Activated CD4-positive, CD25-positive, alpha-beta regulatory T cell (primary cell): ENCODE measurements at regions not wholly inside any gene's neighbourhood (a gene's known extent, or its start where the extent isn't known, plus 50 kb on each side); places are given as distances from the start of the nearest gene placed in this dataset.
"Not testable (repeated sequence)": the region's sequence is repeated elsewhere in the genome, so short reads cannot be mapped to it uniquely, and the experiment has no call there.

Experiments
- DNase-seq, 4 experiments: peaks; one replicate each; lab custom pipeline; 2025; lab: John Stamatoyannopoulos, UW

DNA sequence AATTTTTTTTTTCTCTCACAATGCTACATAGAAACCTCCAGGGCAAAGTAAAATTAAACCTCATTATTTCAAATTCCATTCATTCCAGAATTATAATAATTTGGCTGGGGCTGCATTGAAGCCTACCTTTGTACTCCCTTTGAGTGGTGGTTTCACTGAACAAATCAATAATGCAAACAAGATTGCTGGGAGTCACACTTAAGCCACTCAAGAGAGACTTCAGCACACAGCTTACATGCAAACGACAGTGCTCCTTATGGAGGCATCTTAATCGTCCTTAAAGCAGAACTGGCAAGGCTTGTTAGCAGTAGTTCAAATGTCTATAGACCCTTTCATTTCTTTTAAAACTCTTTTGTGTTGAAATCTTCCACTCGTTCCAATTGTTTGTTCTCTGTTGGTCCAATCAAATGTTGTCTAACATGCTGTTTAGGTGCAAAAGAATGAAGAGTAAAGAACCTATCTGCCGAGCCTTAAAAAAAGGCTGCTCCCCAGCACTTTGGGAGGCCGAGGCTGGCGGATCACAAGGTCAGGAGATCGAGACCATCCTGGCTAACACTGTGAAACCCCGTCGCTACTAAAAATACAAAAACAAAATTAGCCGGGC is 294.9 kb downstream of the FGFR2 start:
- no peak for DNase-seq

DNA sequence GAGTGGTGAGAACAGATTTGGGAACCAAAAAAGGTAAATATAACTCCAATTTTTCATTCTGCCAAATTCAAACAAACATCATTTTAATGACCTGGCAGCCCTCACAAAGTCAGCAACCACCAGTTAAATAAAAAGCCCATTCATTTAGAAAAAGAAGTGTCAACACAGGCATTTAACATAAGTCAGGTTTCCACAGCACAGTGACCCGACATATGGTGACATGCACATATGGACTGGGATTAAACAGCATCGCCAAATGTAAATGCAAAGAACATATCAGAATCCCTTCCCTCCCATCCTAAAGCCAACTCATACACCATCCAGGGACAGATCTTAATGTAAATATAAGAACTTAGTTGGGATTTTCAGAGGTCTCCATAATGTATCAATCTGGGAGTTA is 293.2 kb downstream of the FGFR2 start:
- no peak for DNase-seq

DNA sequence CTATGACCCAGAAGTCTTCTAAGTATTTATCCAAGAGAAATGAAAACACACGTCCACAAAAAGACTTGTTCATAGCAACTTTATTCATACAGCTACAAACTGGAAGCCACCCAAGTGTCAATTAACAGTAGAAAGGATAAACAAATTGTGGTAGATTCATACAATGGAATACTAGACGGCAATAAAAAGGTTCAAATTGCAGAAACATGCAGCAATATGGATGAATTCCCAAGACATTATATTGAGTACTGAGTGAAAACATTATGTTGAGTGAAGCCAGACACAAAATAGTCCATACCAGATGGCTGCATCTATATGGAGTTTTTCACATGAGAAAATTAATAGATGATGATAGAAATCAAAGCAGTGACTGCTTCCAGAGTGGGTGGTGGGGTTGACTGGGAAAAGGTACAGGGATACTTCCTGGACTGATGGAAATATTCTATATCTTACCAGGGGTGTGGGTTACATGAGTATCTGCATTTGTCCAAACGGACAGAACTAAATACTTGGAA is 292.0 kb downstream of the FGFR2 start:
- no peak for DNase-seq

DNA sequence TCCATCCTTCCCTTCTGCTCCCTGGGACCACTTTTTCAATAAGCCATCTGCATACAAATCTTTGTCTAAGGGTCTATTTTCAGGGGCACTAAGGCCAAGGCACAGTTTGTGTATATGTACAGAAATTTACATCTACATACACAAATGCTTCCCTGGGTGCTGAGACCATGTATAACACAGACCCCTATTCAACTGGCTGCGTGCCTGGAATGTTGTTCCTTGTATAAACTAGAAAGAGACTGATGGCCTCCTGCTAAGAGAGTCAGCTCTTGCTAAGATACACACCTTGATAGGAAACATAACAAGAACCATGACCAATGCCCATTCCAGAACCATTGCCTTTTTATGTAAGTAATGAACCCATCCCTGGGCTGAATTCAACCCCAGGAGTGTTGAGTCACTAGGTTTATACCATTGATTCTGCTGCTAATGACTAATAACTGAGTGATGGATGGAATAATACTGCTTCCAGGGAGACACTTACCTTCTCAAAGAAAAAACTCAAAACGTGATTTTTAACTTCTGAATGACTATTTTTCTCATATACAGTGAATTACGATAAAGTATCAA is 290.7 kb downstream of the FGFR2 start:
- no peak for DNase-seq

DNA sequence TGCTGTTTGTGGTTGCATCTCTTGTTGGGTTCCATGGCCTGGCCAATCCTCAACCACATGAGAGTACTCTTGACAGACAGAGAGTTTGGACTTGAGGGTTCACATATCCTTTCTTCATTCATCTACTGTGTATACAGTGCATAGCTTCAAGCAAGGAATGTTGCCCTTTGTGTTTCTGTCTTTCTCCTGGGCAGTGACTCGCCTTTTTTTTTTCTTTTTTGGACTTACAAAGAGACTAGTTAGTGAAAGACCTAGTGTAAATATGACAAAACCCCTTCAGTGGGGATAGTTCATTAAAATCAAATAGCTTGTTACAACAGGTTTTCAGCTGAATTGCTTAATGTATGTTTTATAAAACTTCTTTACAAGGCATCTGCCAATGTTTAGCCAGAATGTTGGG is 290.2 kb downstream of the FGFR2 start:
- DNase-seq: no peak

DNA sequence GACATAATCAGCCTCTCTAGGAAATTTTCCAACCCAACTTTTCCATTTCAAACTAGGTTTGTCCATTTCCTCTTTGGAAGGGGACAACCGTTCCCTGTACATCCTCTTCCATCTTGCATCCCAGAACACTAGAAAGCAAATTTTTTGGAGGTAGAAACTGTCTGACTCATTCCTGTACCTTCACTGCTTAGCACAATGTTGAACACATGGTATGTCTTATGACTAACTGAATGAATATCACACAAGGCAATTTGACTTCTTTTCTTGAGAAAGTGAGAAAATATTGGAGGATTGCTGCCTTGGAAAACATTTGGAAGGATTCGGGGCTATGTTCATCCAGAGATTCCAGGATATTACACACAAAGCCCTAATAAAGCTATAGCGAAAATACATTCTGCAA is 289.1 kb downstream of the FGFR2 start:
- DNase-seq: no peak

DNA sequence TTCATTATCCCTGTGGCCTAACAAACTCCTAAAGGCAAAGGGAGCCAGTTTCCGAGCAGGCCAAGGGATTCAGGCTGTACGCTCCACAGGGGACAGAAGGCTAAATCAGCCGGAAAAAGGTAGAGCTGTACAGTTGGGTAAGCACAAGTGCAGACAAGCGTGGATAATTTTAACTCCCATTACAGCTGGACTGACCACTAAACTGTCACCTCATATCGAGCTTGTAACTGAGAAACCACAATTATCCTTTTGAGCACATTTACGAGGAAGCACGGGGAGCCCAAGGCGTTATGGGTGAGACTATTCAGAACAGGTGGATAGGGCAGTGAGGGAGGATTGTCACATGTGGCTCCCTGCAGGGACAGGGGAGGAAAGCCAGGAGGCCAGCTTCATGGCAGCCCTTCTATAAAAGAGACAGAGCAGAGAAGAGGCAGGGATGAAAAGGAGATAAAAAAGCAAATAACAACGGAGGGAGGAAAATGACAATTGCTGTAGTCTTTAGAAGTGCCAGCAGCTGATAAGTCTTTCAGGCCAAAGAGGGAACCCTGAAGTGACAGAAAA is 288.0 kb downstream of the FGFR2 start:
- DNase-seq: no peak

DNA sequence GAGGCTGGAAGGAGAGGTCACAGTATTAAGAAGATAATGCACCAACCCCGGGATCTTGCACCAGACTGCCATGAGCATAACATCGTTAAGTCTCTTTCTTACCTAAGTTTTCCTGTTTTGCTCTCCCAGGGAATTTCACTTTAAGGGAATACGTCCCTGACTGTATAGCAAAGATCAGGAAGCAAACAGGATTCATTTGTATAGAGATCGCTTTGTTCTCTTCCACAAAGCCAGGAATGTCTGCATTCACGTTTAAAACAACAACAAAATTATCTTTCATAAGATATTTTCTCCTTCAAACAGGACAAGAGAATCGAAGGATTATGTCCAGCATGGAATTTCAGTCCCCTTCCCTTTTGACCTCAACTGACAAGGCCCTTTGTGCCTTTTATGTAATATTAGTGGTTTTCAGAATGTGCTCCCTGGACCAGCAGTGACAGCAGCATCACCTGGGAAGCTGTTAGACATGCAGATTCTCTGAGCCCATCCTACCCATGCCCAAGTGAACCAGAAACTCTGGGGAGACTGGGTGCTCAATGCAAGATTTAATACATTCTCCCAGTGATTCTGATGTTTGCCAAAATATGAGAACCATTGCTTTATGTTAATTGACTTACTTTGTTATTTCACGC is 286.3 kb downstream of the FGFR2 start:
- DNase-seq: no peak

DNA sequence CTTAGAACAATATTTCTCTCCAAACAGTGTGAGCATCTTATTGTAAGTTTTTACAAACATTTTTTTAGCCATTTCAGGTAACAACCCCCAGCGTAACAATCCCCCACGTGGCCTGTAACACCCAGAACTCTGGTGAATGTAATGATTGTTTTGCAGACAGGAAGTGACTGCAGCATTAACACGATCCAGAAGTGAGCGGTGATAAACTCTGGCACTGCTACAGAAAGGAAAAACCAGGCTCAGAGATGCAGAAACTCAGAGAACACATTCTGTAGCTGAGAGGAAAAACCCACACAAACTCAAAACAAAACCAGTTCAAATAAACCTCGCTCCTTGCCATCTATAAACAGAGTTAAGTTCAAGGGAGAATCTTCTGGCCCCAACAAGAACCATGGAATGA is 285.7 kb downstream of the FGFR2 start:
- no peak for DNase-seq

DNA sequence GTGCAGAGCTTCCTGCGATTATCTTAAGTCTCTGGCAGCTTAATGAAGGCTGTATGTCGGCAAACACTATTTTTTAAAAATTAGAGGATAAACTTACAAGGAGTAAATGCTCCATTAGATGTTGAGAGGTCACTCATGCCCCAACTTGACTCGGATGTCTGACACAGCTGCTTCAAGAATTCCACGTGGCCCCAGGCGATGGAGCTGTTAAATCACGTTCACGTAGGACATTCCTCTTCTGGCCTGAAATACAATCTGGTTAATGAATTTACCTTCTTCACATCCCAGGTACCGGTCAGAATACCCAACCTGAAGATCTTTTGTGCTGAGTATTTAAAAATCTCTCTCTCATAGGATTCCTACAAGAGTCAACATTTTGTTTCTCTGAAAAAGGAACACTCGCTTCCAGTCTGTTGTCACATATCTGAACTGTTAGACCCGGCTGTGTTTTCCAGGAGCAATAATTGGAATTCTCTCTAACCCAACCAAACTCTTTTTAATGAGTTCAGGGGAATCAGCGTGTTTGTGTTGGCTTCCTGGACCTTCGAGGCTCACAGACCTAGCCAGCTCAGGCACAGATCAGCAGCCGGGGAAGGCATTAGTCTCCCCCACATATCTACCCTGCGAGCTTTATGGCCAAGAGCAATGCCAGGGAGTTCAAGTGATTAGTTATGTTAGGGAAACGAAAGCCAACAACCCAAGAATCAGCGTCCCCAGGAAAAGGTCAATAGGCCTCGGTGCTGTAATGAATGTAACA is 284.9 kb downstream of the FGFR2 start:
- DNase-seq: no peak

DNA sequence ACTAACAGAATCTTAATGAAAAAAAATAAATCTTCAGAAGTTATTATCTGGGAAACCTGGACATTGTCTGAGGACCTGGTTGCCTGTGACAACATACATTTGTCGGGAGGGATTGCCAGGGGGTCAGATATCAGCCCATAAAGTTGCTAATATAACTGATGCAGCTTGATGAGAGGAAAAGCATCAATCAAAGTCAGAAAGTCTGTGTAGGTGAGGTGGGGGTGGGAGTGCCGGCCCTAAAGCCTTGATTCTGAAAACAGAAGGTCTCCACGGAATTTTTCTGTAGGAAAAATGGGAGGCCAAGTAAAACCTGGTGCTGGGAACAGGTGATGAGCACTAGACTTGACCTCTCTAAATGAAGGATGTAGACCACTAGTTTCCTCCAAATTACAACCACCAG is 281.8 kb downstream of the FGFR2 start:
- DNase-seq: no peak

DNA sequence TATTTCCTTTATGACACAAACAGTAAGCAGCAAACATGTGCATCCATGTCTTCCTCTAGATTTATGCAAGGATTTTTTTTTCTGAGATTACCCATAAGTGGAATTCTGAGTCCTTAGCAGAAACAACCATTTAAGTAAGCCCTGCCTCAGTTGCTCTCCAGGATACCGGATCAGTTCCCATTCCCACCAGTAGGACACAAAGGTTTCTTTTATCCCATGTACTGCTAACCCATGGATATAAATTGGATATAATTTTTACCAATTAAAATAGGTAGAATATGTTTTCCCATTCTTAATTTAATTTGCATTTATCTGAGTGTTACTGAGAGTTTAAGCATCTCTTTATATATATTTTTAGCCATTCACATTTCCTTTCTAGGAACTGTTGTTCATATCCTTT is 280.9 kb downstream of the FGFR2 start:
- no peak for DNase-seq

DNA sequence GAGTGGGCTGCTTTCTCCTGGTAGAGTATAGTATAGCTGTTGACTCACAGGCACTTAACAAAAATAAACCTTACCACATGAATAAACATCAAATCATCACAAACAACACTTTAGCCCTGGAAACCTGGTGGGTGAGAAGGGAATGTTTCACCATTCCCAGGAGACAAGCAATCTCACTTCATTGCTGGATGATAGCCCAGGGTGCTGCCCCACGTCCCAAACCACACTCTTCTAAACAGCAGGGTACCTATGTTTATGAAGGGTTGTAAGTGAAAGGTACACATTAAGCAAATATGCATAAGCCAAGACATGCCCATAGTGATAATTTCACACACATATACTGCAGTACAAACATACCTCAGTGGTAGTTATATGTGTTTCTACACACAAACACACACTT is 276.2 kb downstream of the FGFR2 start:
- DNase-seq: no peak

DNA sequence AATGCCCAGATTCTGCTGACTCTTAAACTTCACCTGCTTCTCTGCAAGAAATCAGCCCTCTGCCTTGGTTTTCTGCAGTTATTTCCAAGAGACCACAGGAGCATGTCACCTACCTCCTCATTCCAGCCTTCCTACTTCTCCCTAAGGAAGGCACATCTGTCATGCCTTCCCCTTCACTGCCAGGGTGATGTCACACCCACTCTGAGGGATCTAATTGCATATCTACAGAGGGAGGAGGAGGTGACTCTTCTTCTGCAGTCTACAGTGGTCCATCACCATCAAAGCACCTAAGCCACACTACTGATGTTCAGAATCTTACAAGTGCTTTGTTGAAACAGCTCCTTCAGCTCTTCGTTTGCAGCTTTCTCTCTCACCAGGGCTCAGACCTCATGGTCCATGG is 275.5 kb downstream of the FGFR2 start:
- DNase-seq: no peak

DNA sequence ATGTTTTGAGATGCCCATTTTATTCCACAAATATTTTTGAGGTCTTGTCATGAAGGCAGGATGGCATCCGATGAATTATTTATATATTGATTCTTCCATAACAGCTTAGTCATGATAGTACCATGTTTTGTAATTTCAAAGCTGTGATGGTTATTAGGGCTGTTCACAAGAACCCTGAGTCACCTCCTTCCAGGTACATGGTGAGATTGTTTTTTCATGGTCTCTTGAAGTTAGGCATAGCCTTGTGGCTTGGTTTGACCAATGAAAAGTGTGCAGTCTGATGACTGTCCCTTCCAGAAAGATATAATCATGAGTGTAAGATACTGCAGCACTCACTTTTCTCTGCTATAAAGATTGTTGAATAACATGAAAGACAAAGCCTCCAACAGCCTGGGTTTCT is 274.8 kb downstream of the FGFR2 start:
- DNase-seq: no peak

DNA sequence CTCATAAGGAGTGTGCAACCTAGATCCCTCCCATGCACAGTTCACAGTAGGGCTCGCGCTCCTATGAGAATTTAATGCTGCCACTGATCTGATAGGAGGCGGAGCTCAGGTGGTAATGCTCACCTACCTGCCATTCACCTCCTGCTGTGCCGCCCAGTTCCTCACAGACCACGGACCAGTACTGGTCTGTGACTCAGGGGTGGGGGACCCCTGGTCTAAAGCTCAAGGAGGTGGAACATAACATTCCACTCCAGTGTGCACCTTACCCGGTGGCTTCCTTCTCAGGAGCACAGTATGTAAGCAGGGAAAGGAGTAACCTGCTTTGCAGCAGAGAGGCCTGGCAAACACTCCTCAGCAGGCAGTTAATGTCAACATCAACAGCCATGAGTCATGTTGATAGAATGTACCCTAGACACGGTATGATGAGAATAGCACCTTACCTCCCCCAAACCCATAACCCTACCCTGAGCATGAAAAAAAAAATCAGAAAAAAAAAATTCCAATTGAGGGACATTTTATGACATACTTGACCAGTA is 273.5 kb downstream of the FGFR2 start:
- DNase-seq: no peak

DNA sequence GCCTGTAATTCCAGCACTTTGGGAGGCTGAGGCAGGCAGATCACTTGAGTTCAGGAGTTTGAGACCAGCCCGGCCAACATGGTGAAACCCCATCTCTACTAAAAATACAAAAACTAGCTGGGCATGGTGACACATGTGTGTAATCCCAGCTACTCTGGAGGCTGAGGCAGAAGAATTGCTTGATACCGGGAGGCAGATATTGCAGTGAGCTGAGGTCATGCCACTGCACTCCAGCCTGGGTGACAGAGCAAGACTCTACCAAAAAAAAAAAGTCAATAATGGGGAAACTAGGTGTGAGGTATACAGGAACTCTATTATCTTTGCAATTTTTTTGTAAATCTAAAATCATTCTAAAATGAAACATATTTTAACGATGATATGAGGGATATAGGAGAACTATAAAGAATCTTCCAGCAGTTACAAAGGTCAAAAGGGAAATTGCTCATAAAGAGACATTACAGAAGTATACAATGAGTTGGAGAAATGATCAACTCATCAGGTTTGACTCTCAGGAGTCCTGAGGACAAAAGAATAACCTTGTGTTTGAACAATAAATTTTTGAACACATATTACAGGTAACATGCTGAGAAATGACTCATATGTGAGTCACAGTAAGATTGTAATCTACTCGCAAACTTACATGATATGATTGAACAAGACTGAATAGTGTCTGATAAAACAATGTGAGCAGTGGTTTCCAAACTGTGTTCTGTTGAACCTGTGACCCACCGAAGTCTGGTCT is 272.6 kb downstream of the FGFR2 start:
- DNase-seq: no peak

DNA sequence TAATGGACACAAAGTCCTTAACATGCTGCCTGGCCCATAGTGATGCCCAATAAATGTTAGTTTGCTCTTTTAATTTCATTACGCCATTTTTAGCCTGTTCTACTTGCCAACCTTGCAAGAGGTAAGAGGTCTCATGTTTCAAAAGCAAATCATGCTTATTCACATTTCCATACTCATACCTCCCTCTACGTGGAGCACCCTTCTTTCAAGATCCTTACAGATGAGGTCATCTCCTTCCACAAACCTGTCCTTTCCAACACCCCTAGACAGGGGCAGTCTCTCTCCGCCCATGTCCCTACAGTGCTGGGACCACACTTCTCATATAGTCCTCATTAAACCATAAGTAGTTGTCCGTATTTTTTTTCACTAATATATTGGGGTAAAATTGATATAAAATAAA is 271.3 kb downstream of the FGFR2 start:
- no peak for DNase-seq

DNA sequence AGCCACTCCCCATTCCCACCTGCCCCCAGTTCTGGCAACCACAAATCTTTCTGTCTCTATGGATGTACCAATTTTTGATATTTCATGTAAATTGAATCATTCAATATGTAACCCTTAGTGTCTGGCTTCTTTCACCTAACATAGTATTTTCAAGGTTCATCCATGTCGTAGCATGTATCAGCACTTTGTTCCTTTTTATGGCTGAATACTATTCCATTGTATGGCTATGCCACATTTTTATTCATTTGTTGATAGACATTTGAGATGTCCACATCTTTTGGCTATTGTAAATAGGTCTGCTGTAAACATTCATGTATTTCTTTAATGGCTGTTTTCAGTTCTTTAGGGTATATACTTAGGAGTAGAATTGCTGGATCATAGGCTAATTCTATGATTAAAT is 270.5 kb downstream of the FGFR2 start:
- DNase-seq: no peak

DNA sequence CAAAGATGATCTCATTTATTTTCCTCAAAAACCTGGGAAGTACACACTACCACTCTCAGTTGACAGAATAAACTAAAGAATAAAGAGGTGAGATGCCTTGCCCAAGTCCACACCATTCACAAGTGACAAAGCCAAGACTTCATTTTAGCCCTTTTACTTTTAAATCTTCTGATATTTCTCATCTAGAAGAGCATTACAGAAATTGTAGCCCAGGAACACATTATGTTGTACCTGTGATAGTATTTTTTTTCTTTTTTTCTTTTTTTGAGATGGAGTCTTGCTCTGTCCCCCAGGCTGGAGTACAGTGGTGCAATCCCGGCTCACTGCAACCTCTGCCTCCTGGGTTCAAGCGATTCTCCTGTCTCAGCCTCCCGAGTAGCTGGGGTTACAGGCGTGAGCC is 268.6 kb downstream of the FGFR2 start:
- DNase-seq: not testable (repeated sequence)

DNA sequence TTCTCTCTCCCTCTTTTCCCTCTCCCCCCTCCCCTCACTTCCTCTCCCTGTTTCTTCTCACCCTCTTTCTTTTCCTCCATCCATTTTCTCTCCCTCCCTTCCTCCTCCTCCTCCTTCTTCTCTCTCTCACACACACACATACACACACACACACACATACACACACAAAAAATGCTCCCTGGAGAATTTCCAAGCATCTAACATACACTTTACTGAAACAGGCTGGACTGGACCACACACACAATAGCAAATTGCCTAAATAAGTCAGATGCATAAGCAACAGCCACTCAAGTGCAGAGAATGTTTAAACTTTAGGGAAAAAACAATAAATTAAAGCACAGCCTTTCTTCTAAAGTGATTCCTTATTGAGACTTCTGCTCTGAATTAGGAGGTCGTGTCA is 267.7 kb downstream of the FGFR2 start:
- no peak for DNase-seq

DNA sequence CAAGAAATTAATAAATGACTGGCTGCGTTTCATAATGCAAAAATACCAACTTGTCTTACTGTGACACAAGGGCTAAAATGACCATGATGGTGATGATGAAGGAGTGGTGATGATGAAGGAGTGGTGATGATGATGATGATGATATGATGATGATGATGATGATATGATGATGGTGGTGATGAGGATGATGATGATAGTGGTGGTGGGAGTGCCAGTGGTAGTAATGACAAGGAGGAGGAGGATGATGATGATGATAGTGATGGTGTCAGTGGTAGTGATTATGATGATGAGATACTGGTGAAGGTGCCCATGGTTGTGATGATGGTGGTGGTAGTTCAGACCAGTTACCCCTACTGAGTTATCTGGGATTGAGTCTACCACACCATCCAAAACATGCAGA is 265.9 kb downstream of the FGFR2 start:
- DNase-seq: no peak
